Fibroblast of lung (primary cell): ENCODE measurements at regions not wholly inside any gene's neighbourhood (a gene's known extent, or its start where the extent isn't known, plus 50 kb on each side); places are given as distances from the start of the nearest gene placed in this dataset.

Experiments
- DNase-seq, 2 donors: peaks; one replicate each; pipeline versions ENCODE4 v3.0.0 to v3.0.0-alpha.2; 2010; ENCODE audit warnings: low read depth in 2 of 2
- H2AFZ ChIP-seq: 2 replicates; pipeline ENCODE4 v1.5.1; 2012; ENCODE audit warnings: low read length, control low read depth, inconsistent platforms
- H3K27ac ChIP-seq: 2 replicates; pipeline ENCODE4 v1.5.1; 2011; ENCODE audit warnings: low read length, control low read depth; ENCODE audit not compliant: insufficient read depth
- H3K27me3 ChIP-seq: 2 replicates; pipeline ENCODE4 v1.5.1; 2011; ENCODE audit warnings: mild to moderate bottlenecking, low read length; ENCODE audit not compliant: control insufficient read depth, insufficient read depth
- H3K36me3 ChIP-seq: 2 replicates; pipeline ENCODE4 v1.5.1; 2011; ENCODE audit warnings: low read length; ENCODE audit not compliant: control insufficient read depth, insufficient read depth
- H3K4me1 ChIP-seq: 2 replicates; pipeline ENCODE4 v1.5.1; 2011; ENCODE audit warnings: low read length; ENCODE audit not compliant: control insufficient read depth, insufficient read depth; ENCODE audit errors: extremely low read depth
- H3K4me2 ChIP-seq: 2 replicates; pipeline ENCODE4 v1.5.1; 2011; ENCODE audit warnings: low read length, control low read depth; ENCODE audit not compliant: insufficient read depth; ENCODE audit errors: extremely low read depth
- H3K4me3 ChIP-seq, 4 experiments: fragments of 200-600 bp in 1 of 4; sonication (generic) in 1 of 4; replicated peaks in 1 of 4; 2 replicates each; pipeline ENCODE4 v1.5.1; 2011 to 2016; ENCODE audit warnings: low read length in 4 of 4, low read depth in 3 of 4, mild to moderate bottlenecking in 3 of 4, control low read depth in 2 of 4, inconsistent platforms in 1 of 4, mixed read lengths in 1 of 4; ENCODE audit not compliant: insufficient read depth in 1 of 4; ENCODE audit errors: control extremely low read depth in 1 of 4
- H3K79me2 ChIP-seq: 2 replicates; pipeline ENCODE4 v1.5.1; 2012; ENCODE audit warnings: mild to moderate bottlenecking, low read length, inconsistent platforms; ENCODE audit not compliant: control insufficient read depth, insufficient read depth
- H3K9ac ChIP-seq: 2 replicates; pipeline ENCODE4 v1.5.1; 2011; ENCODE audit warnings: mild to moderate bottlenecking, low read length, control low read depth; ENCODE audit not compliant: insufficient read depth
- H3K9me3 ChIP-seq: 2 replicates; pipeline ENCODE4 v1.5.1; 2012; ENCODE audit warnings: low read depth, low read length; ENCODE audit not compliant: control insufficient read depth, insufficient read depth
- H4K20me1 ChIP-seq: 2 replicates; pipeline ENCODE4 v1.5.1; 2011; ENCODE audit warnings: low read length; ENCODE audit not compliant: control insufficient read depth, insufficient read depth; ENCODE audit errors: extremely low read depth
- EZH2 ChIP-seq: IDR thresholded peaks from 2 replicates; pipeline ENCODE4 v1.5.1; 2012; ENCODE audit warnings: low read length, control low read depth, mild to moderate bottlenecking; ENCODE audit errors: missing control alignments
- TF ChIP-seq, protein P1 (sequence below), 2 donors: IDR thresholded peaks in 1 of 2; conservative IDR thresholded peaks in 1 of 2; 1 replicate in 1 of 2; 2 replicates in 1 of 2; pipeline ENCODE4 v1.5.1; 2011 to 2012; ENCODE audit warnings: low read length in 2 of 2, control low read depth in 1 of 2, inconsistent platforms in 1 of 2, low read depth in 1 of 2, mild to moderate bottlenecking in 1 of 2

DNA sequence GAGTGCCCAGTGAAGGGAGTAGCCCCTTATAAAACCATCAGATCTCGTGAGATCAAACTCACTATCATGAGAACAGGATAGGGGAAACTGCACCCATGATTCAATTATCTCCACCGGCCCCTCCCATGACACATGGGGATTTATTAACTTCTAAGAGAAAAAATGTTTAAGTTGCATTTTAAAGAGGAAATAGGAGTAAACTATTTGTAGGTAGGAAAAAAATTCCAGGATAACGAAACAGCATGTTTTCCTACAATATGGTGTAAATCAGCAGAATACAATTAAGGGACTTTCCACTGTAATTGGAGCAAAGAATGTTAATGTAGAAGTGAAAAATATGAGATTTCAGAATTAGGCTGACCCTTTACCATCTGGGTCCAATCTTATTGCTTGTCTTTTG is 63.9 kb downstream of the FBXO5 start:
- Histone ChIP-seq H3K4me3 (no peak overlapping the region), H4K20me1 (no peaks in the 10 kb centered on the region), H3K4me2 (no peak overlapping the region), H3K79me2 (no peaks in the 10 kb centered on the region), H2AFZ (no peak overlapping the region), H3K27ac (no peak overlapping the region), H3K4me1 (no peaks in the 10 kb centered on the region), H3K36me3 (no peaks in the 10 kb centered on the region), H3K27me3 (no peaks in the 10 kb centered on the region), H3K9ac (no peak overlapping the region), H3K9me3 (no peaks in the 10 kb centered on the region)
- DNase-seq = no peak
- TF ChIP-seq EZH2 = no peak
- TF ChIP-seq, protein P1, sequence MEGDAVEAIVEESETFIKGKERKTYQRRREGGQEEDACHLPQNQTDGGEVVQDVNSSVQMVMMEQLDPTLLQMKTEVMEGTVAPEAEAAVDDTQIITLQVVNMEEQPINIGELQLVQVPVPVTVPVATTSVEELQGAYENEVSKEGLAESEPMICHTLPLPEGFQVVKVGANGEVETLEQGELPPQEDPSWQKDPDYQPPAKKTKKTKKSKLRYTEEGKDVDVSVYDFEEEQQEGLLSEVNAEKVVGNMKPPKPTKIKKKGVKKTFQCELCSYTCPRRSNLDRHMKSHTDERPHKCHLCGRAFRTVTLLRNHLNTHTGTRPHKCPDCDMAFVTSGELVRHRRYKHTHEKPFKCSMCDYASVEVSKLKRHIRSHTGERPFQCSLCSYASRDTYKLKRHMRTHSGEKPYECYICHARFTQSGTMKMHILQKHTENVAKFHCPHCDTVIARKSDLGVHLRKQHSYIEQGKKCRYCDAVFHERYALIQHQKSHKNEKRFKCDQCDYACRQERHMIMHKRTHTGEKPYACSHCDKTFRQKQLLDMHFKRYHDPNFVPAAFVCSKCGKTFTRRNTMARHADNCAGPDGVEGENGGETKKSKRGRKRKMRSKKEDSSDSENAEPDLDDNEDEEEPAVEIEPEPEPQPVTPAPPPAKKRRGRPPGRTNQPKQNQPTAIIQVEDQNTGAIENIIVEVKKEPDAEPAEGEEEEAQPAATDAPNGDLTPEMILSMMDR (conservative IDR thresholded peaks at IDR 0.05 in 1 of 2, IDR thresholded peaks at IDR 0.05 in 1 of 2; ENCODE audit: low read depth in 1 of 2, low read length in 2 of 2) = no peak

DNA sequence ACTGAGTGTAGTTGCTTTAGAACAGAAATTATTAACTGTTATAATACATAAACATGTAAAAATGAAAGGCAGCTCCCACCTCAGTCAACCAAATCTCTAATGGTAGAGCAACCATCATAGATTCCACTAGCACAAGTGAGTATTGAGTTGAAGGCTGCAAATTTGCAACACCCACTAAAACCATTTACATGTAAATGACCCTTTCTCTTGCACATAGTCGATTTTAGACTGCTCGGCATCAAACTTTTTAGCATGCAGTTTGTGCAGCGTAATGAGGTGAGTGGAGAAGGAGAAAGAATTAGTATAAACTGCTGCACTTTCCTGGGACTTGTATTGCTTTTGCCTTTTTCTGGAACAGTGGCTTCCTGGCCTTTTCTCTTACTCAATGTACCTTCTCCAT is 62.8 kb downstream of the FBXO5 start:
- no peak for TF ChIP-seq EZH2
- TF ChIP-seq, protein P1 (conservative IDR thresholded peaks at IDR 0.05 in 1 of 2, IDR thresholded peaks at IDR 0.05 in 1 of 2; ENCODE audit: low read depth in 1 of 2, low read length in 2 of 2) = no peak

More for the DNA sequence above, 62.8 kb downstream of the FBXO5 start:
- Histone ChIP-seq H3K9ac (no peak overlapping the region), H3K27ac (no peak overlapping the region), H3K4me1 (no peaks in the 10 kb centered on the region), H2AFZ (no peak overlapping the region), H4K20me1 (no peaks in the 10 kb centered on the region), H3K36me3 (no peaks in the 10 kb centered on the region), H3K79me2 (no peaks in the 10 kb centered on the region), H3K4me3 (no peak overlapping the region), H3K27me3 (no peaks in the 10 kb centered on the region), H3K9me3 (no peaks in the 10 kb centered on the region), H3K4me2 (no peak overlapping the region)
- no peak for DNase-seq
